Prostate gland (tissue), 2 donors: ENCODE measurements at regions not wholly inside any gene's neighbourhood (a gene's known extent, or its start where the extent isn't known, plus 50 kb on each side); places are given as distances from the start of the nearest gene placed in this dataset.

Experiments
- POLR2A ChIP-seq: fragments of 450-650 bp; IDR thresholded peaks from one replicate; pipeline ENCODE4 v1.6.1; 2016; ENCODE audit warnings: antibody characterized with exemption, mild to moderate bottlenecking
- TF ChIP-seq, protein P1 (sequence below), 4 experiments: fragments of 200-600 bp in 2 of 4; fragments of 450-650 bp in 2 of 4; sonication (generic) in 2 of 4; IDR thresholded peaks; 1 replicate in 3 of 4; 2 replicates in 1 of 4; pipeline ENCODE4 v1.5.1; 2016 to 2019; ENCODE audit warnings: antibody characterized with exemption in 4 of 4, mild to moderate bottlenecking in 2 of 4, moderate library complexity in 2 of 4

DNA sequence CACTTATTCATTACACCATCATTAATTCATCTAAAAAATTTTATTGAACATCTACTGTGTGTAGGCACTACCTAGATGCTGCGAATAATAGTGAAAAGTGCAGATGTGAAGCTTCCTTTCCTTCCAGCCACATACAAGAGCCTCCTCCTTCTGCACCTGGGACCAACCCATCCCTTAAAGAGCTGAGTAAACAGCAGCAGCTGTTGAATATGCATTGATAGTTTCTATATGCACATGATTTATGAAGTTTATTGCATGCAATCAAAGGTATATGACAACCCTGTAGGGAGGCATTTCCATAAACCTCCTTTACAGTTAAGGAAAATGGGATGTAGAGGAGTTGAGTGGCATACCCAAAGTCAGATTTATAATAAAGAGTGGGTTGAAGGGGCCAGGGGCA is 110.3 kb upstream of the IPO5 start:
- TF ChIP-seq, protein P1, sequence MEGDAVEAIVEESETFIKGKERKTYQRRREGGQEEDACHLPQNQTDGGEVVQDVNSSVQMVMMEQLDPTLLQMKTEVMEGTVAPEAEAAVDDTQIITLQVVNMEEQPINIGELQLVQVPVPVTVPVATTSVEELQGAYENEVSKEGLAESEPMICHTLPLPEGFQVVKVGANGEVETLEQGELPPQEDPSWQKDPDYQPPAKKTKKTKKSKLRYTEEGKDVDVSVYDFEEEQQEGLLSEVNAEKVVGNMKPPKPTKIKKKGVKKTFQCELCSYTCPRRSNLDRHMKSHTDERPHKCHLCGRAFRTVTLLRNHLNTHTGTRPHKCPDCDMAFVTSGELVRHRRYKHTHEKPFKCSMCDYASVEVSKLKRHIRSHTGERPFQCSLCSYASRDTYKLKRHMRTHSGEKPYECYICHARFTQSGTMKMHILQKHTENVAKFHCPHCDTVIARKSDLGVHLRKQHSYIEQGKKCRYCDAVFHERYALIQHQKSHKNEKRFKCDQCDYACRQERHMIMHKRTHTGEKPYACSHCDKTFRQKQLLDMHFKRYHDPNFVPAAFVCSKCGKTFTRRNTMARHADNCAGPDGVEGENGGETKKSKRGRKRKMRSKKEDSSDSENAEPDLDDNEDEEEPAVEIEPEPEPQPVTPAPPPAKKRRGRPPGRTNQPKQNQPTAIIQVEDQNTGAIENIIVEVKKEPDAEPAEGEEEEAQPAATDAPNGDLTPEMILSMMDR (IDR thresholded peaks at IDR 0.05), result no peak
- no peak for TF ChIP-seq POLR2A
